Progenitor cell of endocrine pancreas (in vitro differentiated cells): ENCODE measurements at regions not wholly inside any gene's neighbourhood (a gene's known extent, or its start where the extent isn't known, plus 50 kb on each side); places are given as distances from the start of the nearest gene placed in this dataset.

Experiments used
- DNase-seq: peaks from one replicate; pipeline ENCODE4 v3.0.0; 2021; ENCODE audit warnings: low spot score; ENCODE audit not compliant: unreplicated experiment
- H3K27ac Mint-ChIP-seq: 2 replicates; pipeline ENCODE4 v1.8.0; 2021; ENCODE audit warnings: mild to moderate bottlenecking, moderate library complexity, mixed read lengths
- H3K27me3 Mint-ChIP-seq: 2 replicates; pipeline ENCODE4 v1.8.0; 2021; ENCODE audit warnings: mixed read lengths
- H3K36me3 Mint-ChIP-seq: 2 replicates; pipeline ENCODE4 v1.8.0; 2022; ENCODE audit warnings: mixed read lengths; ENCODE audit not compliant: insufficient read depth
- H3K4me1 Mint-ChIP-seq: 2 replicates; pipeline ENCODE4 v1.8.0; 2021; ENCODE audit warnings: low read depth, mixed read lengths
- H3K4me3 Mint-ChIP-seq: 2 replicates; pipeline ENCODE4 v1.8.0; 2021; ENCODE audit warnings: low read depth, mild to moderate bottlenecking, moderate library complexity, mixed read lengths
- H3K9me3 Mint-ChIP-seq: 2 replicates; pipeline ENCODE4 v1.8.0; 2021; ENCODE audit warnings: low read depth, mixed read lengths
- CTCF ChIP-seq: fragments of 200-600 bp; sonication (generic); IDR thresholded peaks from one replicate; pipeline ENCODE4 v1.5.0; 2021; ENCODE audit warnings: antibody characterized with exemption, mild to moderate bottlenecking; ENCODE audit not compliant: unreplicated experiment

- TF ChIP-seq CTCF, result no peak
- Mint-ChIP-seq H3K36me3 (no peaks in the 10 kb centered on the region), H3K4me1 (no peaks in the 10 kb centered on the region), H3K27ac (no peak overlapping the region), H3K4me3 (no peak overlapping the region), H3K27me3 (peaks cover 3% of the 10 kb centered on the region), H3K9me3 (peaks cover 6% of the 10 kb centered on the region)
- DNase-seq, result no peak
Measured at GRCh38 chr7:145655666-145656065, 460.9 kb upstream of the CNTNAP2 start.

GRCh38 chr7:145645135-145645515, 471.5 kb upstream of the CNTNAP2 start:
- no peak for TF ChIP-seq CTCF
- DNase-seq, result no peak
- Mint-ChIP-seq H3K9me3 (peaks cover 4% of the 10 kb centered on the region), H3K36me3 (no peaks in the 10 kb centered on the region), H3K27ac (no peak overlapping the region), H3K27me3 (no peaks in the 10 kb centered on the region), H3K4me3 (no peak overlapping the region), H3K4me1 (no peaks in the 10 kb centered on the region)

- H3K4me1 Mint-ChIP-seq, result no peaks in the 10 kb centered on the region
- DNase-seq, result no peak
- no peak overlapping the region for H3K4me3 Mint-ChIP-seq
- peaks cover 4% of the 10 kb centered on the region for H3K9me3 Mint-ChIP-seq
- H3K36me3 Mint-ChIP-seq, result no peaks in the 10 kb centered on the region
- no peak overlapping the region for H3K27ac Mint-ChIP-seq
- H3K27me3 Mint-ChIP-seq, result no peaks in the 10 kb centered on the region
- TF ChIP-seq CTCF, result no peak
Measured at GRCh38 chr7:145644426-145645134, 472.0 kb upstream of the CNTNAP2 start.

- Mint-ChIP-seq H3K27me3 (no peaks in the 10 kb centered on the region), H3K4me3 (no peak overlapping the region), H3K27ac (no peak overlapping the region), H3K9me3 (peaks cover 4% of the 10 kb centered on the region), H3K4me1 (no peaks in the 10 kb centered on the region), H3K36me3 (no peaks in the 10 kb centered on the region)
- TF ChIP-seq CTCF, result no peak
- no peak for DNase-seq
Measured at GRCh38 chr7:145643981-145644380, 472.6 kb upstream of the CNTNAP2 start.

- TF ChIP-seq CTCF, result no peak
- Mint-ChIP-seq H3K36me3 (no peaks in the 10 kb centered on the region), H3K27me3 (no peaks in the 10 kb centered on the region), H3K9me3 (no peaks in the 10 kb centered on the region), H3K4me1 (no peaks in the 10 kb centered on the region), H3K27ac (no peak overlapping the region), H3K4me3 (no peak overlapping the region)
- no peak for DNase-seq
Measured at GRCh38 chr7:145633513-145633912, 483.1 kb upstream of the CNTNAP2 start.
